NCI-H1417 (cell line): ENCODE measurements at regions not wholly inside any gene's neighbourhood (a gene's known extent, or its start where the extent isn't known, plus 50 kb on each side); places are given as distances from the start of the nearest gene placed in this dataset.
A peak's percentile ranks its signal among the peaks of the same experiment; 100 is the strongest.
"Not testable (repeated sequence)": the region's sequence is repeated elsewhere in the genome, so short reads cannot be mapped to it uniquely, and the experiment has no call there.

Source experiments
- DNase-seq, 3 experiments: peaks; one replicate each; lab custom pipeline; 2025; lab: John Stamatoyannopoulos, UW

GRCh38 chrX:69431420-69431819 lies 72.7 kb upstream of the NALF2 start:
- DNase-seq: no peak

GRCh38 chrX:69430785-69431184 lies 73.3 kb upstream of the NALF2 start:
- DNase-seq: no peak

- no peak for DNase-seq
These were observed 74.6 kb upstream of the NALF2 start for GRCh38 chrX:69429339-69430015.

GRCh38 chrX:69428216-69428615 lies 75.9 kb upstream of the NALF2 start:
- no peak for DNase-seq

GRCh38 chrX:69424910-69425309 lies 79.2 kb upstream of the NALF2 start:
- DNase-seq: no peak

GRCh38 chrX:69424161-69424560 lies 80.0 kb upstream of the NALF2 start:
- peak in 1 of 3 experiments; percentile 25 for DNase-seq

- not testable (repeated sequence) for DNase-seq
These were observed 81.9 kb upstream of the NALF2 start for GRCh38 chrX:69422208-69422607.

GRCh38 chrX:69415698-69416097 lies 88.4 kb upstream of the NALF2 start:
- no peak for DNase-seq

- DNase-seq: no peak
These were observed 91.5 kb upstream of the NALF2 start for GRCh38 chrX:69412661-69413060.

GRCh38 chrX:69398881-69399280 lies 105.2 kb upstream of the NALF2 start:
- no peak for DNase-seq

- DNase-seq: no peak
These were observed 107.2 kb upstream of the NALF2 start for GRCh38 chrX:69396916-69397315.

- DNase-seq: no peak
These were observed 108.8 kb upstream of the NALF2 start for GRCh38 chrX:69395306-69395705.

- no peak for DNase-seq
These were observed 115.0 kb upstream of the NALF2 start for GRCh38 chrX:69389101-69389501.

- no peak for DNase-seq
These were observed 115.6 kb upstream of the NALF2 start for GRCh38 chrX:69388526-69388925.

GRCh38 chrX:69387567-69388487 lies 116.3 kb upstream of the NALF2 start:
- peak; percentile 1 to 69 (median 27) for DNase-seq

- DNase-seq: no peak
These were observed 117.4 kb upstream of the NALF2 start for GRCh38 chrX:69386681-69387080.

GRCh38 chrX:69379412-69379811 lies 124.7 kb upstream of the NALF2 start:
- no peak for DNase-seq

- no peak for DNase-seq
These were observed 129.6 kb upstream of the NALF2 start for GRCh38 chrX:69374569-69374968.

- no peak for DNase-seq
These were observed 131.7 kb upstream of the NALF2 start for GRCh38 chrX:69372435-69372834.

- DNase-seq: no peak
These were observed 133.0 kb upstream of the NALF2 start for GRCh38 chrX:69371159-69371558.

GRCh38 chrX:69369999-69370398 lies 134.1 kb upstream of the NALF2 start:
- DNase-seq: no peak

GRCh38 chrX:69366183-69366582 lies 137.9 kb upstream of the NALF2 start:
- DNase-seq: no peak

- no peak for DNase-seq
These were observed 138.4 kb upstream of the NALF2 start for GRCh38 chrX:69365755-69366154.
